NCI-H2029 (cell line): ENCODE measurements at regions not wholly inside any gene's neighbourhood (a gene's known extent, or its start where the extent isn't known, plus 50 kb on each side); places are given as distances from the start of the nearest gene placed in this dataset.
A peak's percentile ranks its signal among the peaks of the same experiment; 100 is the strongest.

Experiments
- DNase-seq: peaks from one replicate; lab custom pipeline; 2025; lab: John Stamatoyannopoulos, UW

DNA sequence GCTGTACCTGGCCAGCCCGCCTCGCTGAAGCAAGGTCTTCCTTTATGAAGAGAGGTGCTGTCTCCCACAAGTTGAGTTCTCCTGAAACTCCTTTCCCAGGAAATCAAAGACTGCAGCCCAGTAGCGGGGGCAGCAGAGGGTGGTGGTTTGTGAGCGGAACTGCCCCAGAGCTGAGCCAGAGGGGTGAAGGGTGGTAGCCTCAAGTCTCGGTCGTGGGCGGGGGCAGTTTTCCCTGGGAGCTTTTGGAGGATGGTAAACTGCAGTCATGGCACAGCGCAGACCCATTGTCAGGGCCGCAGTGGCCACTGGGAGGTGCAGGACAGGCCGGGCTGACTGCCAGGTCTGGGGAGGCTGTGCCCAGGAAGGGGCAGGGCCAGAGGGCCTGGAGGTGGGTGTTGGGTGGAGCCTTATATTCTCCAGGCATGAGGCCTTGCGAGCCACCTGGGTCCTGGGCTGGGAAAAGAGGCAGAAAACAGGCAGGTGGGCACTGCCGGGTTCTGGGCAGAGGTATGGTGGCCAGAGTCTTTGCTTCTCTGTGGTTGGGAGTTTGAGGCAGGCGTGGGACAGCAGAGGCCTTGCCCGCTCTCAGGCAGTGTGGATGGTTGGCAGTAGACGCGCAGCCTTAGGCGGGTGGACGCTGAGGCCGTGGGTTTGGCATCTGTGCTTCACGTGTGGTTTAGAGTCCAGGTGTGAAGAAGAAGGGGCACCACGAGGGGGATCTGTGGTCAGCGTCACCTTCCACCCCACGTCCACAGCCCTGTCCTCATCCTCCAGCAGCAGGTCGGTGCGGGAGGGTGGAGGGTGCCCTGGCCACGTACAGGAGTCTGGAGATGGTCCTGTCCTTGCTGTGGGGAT, 1176.4 kb downstream of the BRD1 start:
- peak; percentile 77 for DNase-seq

DNA sequence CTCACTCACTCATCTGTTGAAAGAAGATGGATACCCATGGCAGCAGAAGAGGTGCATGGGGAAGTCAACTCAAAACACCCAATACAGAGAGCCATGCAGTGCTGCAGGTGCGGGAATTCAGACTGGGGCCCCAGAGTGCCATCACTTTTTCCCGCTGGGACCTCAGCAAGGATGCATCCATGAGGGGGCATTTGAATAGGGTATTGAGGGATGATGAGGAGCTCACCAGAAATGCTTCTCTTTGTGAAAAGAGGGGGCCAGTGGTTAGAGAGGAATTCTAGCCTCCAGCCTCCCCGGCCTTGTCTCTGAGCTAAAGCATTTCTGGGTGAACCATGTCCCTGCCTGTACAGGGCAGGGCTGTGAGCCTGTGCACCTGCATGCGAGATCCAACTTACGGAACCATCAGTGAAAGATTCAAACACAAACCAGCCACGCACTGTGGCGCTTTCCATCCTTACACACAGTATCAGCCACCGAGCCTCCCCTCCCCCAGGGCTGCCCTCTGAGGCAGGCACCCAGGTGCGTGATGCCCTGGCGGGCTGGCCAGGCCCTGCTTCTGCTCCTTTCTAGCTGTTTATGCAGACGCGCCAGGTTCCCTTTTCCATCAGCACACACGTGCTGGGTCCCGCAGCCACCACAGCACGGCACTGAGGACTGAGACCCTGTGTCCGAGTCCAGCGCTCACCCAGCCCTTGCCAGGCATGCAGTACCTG, 1177.2 kb downstream of the BRD1 start:
- DNase-seq, result no peak

DNA sequence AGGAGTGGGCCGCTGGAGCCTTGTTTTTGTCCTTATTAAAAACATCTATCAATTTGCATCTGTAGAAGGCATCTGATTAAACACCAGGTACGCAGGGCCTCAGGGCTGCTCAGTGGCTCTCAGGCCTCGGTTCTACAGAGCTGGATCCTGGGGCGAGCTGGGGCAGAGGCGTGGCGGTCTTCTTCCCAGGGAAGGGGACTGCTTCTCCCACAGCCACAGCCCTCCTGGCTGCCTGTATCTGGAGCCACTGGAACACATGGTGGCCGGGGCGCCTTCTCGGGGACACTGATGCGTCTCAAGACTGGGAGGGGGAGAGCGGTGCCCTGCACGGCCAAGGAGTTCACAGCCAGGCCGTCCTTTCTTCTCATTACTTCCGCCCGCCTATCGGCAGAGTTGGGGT, 1178.2 kb downstream of the BRD1 start:
- DNase-seq, result no peak

DNA sequence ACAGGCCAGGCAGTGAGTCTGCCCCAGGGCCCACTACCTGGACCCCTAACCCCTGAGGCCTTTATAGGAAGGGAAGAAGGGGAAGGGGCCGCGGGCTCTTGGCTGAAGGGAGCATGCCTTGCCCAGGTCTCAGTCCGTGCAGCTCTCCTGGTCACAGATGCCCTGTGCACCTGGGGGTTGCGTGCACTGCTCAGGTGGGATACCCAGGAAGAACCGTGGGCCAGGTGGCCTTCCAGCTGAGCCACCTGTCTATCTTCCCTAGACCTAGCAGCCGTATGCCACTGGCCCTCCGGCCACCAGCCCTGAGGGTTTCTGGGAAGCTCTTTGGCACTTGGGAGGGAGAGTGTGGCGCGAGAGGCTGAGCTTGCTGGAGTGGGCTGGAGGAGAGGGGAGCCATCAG, 1178.6 kb downstream of the BRD1 start:
- DNase-seq, result no peak

DNA sequence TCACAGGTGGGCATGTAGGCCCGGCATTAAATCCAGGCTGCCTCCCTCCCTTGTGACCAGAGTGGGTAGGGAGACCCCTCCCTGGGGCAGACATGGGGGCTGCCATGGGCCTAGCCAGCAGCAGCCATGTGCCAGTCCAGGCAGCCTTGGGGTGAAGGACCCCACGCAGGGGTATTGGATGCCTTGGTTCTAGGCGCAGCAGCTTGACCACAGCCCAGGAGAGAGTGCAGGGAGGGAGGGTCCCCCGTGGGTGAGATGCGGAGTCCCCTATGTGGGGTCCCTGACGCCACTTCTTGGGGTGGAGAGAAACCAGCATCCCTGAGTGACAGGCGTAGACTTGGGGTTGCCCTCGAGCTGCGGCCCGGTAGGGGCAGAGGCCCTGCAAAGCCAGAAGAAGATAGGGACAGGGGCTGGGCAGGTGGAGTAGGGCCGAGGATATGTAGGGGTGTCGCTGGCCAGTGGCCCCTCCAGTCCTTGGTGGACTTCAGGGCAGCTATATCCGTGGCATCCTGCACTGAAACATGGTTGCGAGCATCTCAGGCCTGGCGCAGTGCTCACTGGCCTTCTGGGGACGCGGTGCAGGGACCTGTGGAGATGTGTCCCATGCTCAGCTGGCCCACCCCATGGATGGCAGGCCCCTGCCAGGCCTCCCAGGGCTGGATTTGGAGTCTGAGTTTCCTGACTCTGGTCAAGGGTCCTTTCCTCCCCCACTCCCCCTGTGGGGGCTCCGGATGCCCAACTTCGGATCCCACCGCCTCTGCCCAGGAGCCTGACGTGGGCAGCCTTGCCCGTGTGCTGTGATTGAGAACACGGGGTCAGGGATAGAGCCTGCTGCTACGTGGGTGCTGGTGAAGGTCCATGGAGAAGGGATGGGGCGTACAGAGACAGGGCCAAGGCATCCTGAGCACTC, 1179.8 kb downstream of the BRD1 start:
- no peak for DNase-seq

DNA sequence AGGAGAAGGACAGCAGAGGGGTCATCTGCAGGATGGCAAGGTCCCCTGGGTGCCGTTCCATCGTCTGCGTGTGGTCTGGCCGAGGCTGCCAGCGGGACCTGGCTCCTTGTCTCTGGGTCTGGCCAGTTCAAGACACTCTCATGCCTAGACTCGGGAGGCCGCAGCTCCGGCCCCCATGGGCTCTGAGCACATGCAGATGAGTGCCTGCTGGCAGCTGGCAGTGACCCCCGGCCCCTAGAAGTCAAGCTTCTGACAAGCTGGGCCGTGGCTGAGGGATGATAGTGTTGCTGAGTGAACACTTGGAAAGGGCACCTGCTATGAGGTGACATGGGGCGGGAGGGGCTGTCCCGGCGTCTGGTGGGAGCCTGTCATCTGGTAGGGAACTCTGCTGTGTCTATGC, 1180.6 kb downstream of the BRD1 start:
- no peak for DNase-seq

DNA sequence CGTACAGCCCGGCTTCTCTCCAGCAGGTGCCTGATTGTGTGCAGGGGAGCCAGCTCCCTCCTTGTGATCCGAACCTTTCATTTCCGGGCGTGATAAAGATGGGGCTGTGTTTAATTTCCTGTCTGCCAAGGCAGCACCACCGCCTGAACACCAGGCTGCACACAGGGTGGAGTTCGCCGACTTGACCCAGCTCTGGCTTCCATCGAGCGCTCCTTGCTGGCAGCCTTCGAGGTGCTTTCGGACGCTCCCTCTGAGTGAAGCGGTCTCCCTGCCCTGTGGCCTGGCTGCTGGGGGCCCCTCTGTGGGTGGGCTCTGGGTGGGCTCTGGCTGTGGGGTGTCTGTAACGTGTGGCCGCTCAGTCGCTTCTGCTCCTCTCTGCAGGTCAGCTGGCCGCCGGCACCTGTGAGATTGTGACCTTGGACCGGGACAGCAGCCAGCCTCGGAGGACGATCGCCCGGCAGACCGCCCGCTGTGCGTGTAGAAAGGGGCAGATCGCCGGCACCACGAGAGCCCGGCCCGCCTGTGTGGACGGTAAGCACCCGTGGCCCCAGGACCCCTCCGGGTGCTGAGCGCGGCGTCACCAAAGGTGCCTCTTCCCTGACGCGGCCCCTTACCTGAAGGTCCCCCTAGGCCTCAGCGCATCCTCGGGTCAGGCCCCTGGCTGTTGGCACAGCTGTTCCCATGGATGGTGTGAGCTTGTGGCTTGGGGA, 1181.3 kb downstream of the BRD1 start:
- DNase-seq, result no peak

DNA sequence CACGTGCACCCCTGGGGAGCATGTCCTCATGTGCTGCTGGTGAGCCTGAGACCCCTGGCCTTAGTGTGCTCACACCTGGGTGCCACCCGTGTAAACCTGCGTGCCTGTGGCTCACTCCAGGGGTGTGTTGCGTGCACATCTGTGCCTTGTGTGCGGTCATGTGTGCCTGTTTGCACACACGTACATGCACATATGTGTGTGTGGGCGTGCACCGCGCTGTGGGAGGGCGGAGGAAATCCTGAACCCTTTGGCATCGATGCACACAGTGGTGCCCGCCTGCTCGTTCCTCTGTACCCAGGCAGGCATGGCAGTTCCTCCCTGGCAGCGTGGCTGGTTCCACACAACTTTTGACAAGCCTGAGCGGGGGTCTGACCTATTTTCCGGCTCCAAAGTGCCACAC, 1181.9 kb downstream of the BRD1 start:
- DNase-seq, result no peak

DNA sequence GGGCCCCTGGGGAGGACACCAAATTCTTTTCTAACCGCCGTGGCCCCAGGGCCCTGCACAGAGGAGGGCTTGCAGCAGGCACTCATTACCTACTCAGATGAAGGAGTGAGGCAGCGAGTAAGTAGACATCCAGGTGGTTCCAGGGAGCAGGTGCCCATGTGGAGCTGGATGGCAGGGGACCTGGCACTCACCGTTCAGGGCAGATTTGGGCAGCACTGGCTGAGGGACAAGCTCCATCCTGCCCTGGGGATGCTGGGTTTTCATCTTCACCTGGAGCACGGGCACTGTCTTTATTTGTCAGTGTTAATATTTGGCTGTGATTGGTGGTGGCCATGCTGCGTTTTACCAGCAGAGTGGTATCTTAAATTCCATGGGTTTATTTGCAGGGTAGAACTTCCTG, 1182.7 kb downstream of the BRD1 start:
- DNase-seq, result no peak

DNA sequence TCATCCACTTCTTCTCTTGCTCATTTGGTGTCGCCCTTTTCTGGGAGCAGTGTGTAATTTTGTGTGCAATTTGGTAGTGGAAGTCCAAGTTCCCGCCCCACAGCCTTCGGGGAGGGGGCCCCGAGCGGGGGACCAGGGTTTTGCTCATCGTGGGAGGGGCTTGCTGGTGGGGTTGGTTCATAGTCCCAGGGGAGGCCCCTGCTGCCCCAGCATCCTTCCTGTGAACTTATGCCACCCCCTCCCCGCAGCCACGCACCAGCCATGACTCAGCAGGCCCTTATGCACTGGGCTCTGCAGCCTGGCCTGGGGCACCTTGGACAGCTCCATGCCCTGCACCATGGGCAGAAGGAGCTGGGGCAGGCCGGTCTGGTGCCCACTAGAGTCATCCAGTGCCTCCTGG, 1183.6 kb downstream of the BRD1 start:
- no peak for DNase-seq

DNA sequence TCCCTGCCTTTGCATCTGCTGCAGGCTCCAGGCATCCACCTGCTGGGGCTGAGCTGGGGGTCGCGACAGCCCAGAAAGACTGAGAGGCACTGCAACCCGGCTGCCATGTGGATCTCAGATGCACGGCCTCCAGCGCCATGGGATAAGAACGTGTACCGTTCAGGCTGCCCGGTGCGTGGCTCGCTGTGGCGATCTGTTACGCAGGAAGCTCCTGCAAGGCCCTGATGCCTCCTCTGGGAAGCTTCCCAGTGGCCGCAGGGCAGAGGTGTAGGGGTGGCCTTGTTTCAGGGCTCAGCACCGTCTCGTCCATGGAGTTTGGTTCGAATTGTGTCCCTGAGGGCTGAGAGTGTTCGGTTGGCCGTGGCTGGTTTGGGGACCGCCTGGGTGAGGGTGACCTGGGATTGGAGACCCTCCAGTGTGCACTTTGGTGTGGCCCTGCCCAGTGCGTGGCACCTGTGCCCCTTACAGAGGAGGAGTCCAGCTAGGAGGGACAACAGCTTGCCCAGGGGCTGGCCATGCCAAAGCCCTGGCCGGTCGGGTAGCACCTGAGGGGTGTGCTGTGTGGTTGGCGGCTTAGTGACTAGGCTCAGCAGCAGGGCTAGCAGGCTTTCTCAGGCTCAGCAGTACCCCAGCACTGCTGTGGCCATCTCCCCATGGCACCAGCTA, 1184.5 kb downstream of the BRD1 start:
- DNase-seq, result no peak

DNA sequence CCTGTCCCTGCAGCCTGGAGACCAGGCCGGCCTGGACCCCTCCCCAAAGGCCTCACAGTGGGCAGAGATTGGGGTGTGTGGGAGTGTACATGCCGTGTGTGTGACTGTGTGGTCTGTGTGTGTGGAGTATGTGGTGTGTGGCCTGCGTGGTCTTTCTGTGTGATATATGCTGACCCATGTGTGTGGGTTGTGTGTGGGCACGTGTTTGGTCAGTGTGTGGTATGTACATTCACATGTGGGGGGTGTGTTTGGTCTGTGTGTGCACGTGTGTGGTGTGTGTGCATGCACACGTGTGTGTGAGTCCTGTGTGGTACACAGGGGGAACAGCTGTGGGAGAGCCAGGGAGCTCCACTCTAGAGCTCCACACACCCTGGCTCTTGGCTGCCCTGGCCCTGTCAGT, 1185.1 kb downstream of the BRD1 start:
- DNase-seq, result no peak

DNA sequence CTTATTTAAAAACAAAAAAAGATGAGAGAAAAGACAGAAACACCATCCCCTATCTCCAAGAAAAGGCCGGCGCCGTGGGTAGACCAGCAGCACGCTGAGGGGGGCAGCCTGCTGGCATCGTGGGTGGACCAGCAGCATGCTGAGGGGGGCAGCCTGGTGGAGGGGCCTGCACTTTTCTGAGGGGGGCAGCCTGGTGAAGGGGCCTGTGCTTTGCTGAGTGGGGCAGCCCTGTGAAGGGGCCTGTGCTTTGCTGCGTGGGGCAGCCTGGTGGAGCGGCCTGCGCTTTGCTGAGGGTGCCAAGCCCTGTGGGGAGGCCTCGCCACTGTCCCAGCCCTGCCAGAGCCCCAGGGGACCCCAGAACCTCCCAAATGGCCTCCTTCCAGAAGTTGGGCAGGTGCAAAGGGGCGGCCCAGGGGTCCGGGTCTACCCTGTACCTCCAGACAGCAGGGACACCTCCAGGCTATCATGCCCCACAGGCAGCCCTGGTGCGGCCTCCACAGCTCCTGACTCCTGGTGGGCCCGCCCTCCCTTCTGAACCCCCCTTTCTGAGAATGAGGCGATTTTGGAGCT, 1185.7 kb downstream of the BRD1 start:
- DNase-seq, result no peak

DNA sequence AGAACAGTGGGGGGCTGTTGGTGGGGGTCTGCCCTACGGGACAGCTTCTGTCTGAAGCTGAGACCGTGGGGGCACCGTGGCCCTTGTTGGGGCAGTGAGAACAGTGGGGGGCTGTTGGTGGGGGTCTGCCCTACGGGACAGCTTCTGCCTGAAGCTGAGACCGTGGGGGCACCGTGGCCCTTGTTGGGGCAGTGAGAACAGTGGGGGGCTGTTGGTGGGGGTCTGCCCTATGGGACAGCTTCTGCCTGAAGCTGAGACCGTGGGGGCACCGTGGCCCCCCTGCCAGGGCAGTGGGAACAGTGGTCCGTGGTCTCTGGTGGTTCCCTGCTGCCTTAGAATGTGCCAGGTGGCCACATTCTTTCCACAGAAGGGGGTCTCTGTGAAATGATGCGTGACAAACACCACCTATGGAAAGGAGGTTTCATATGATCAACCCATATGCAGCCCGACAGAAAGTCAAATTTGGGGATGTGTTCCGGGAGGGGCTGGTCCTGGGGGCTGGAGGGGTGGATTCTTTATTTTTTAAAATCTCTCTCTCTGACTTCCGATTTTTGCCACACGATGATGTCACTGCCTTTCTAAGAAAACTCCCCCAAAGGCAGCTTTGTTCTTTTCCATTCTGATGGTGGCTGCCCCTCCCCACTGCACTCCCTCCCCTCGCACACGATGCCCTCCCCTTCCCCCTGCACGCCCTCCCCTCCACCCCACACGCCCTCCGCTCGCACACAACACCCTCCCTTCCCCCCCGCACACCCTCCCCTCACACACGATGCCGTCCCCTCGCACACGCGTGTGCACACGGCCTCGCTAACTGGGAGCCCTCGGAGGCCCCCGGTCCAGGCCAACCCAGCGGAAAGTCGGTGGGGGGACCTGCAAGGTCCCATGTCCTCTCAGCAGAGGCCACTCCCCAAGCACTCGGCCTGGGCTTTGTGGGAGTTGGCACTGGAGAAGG, 1186.5 kb downstream of the BRD1 start:
- no peak for DNase-seq

DNA sequence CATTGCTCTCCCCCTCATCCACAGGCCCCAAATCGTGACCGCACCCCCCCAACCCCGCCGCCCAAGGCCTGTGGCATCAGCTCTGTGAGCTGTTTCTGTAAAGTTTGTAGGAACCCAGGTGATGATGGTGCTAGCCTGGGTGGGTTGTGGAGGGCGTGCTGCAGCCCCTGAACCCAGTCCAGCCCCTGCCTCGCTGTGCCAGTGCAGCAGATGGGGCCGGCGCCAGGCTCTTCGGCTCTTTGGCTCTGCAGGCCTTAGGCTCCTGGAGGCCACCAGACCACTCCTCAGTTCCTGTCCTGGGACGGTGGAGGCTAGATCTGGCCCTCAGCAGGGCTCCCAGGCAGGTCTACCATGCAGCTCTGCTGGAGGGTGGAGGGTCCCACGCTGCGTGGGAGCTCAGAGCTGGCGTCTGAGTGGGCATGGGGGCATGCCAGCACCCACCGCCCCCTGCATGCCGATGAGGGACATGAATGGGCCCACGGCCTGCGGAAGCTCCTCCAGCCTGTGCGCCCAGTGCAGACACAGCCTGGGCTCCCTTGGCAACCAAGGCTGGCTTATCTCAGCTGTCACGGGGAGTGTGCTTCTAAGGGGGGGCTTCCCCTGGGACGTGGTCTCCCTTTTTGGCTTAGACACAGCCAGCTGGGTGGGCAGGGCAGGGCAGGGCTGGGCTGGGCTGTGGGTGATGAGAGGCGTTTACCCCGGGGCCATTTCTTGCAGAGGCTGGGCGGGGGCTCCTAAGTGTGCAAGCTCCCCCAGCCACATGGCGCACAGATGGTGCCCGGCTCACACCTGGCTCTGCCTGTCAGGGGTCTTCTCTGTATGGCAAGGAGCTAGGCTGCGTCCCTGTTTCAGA, 1187.6 kb downstream of the BRD1 start:
- no peak for DNase-seq

DNA sequence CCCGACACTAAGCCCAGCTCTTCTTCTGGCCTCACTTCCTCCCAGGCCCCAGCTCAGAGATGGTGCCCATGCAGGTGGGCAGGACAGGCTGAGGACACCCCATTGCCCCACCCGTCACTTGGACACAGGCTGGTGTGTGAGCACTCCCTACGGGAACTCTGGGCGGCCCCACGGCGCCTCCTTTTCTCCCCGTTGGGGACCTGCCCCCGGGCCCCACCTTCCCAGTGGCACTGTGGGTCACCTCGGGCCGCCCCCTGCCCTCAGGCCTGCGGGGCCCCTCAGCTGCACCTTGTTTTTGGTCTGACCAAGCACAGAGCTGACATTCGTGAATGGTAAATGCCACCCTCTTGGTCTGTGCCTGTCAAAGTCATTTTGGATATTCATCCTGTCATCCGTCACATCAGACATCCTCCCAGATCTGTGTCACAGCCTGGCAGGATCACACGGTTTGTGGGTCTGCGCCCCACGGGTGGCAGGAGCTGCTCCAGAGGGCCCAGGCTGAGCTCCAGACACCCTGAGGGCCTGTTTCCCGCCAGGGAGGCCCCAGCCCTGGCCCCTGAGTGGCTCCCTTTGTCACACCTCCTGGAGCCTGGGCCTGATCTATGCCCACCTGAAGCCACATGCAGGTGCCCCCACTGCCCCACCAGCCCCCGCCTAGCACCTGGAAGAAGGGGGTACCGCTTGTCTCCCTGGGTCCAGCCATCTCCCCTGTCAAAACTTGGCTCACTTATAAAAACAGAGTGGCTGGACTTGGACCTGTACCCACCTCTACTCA, 1188.5 kb downstream of the BRD1 start:
- DNase-seq, result no peak

DNA sequence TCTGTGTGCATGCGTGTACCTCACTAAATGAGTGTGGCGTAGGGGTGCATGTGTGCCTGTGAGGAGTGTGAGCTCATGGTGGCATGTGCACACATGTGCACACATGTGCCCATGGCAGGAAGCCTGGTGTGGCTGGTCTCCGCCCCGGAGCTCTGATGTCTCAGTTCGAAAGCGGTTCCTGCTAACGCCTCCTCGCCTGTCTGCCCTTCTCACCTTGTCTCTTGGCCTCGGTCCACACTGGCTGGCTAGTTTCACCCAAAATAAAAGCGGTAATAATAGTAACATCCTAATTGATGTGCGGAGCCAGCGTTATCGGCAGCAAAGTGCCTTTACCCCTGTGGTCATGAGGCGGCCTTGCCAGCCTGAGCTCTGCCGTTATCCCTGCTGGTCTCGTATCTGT, 1190.4 kb downstream of the BRD1 start:
- DNase-seq, result no peak

DNA sequence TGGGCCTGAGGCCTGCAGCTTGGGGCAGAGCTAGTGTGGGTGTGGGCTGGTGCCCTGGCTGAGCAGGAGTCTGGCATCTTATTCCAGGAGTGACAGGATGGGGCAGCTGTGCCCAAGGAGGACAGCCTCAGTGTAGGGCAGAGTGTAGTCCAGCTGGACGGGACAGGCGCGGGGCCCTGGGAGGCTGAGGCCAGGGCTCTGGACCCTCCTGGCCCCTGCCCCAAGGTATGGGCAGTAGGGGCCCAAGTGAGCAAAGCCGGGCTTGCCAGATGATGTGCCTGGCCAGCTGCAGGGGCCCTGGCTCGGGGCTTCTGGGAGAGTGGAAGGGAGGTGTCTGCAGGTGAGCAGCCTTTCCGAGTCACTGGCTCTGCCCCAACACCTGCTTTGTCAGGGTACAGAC, 1190.9 kb downstream of the BRD1 start:
- no peak for DNase-seq
